ENCODE measurements at regions not wholly inside any gene's neighbourhood (a gene's known extent, or its start where the extent isn't known, plus 50 kb on each side); places are given as distances from the start of the nearest gene placed in this dataset.
"Not testable (repeated sequence)": the region's sequence is repeated elsewhere in the genome, so short reads cannot be mapped to it uniquely, and the experiment has no call there.

- H3K9ac ChIP-seq (ENCODE audit: low read length): no peak overlapping the region
- H3K4me3 ChIP-seq (ENCODE audit: low read length): no peak overlapping the region
- no peaks in the 10 kb centered on the region for H3K4me1 ChIP-seq (ENCODE audit: control insufficient read depth, insufficient read depth, low read length)
- H3K36me3 ChIP-seq (ENCODE audit: control insufficient read depth, insufficient read depth, low read length): no peaks in the 10 kb centered on the region
- H3K27me3 ChIP-seq (ENCODE audit: control insufficient read depth, insufficient read depth, low read length): no peaks in the 10 kb centered on the region
- H3K27ac ChIP-seq (ENCODE audit: low read depth, low read length): no peak overlapping the region
Measured at GRCh38 chr10:43926371-43926770, 277.7 kb upstream of the ZNF32 start.

GRCh38 chr10:43925793-43926192 is 277.1 kb upstream of the ZNF32 start:
- Histone ChIP-seq H3K4me1 (ENCODE audit: control insufficient read depth, insufficient read depth, low read length) (no peaks in the 10 kb centered on the region), H3K36me3 (ENCODE audit: control insufficient read depth, insufficient read depth, low read length) (no peaks in the 10 kb centered on the region), H3K27me3 (ENCODE audit: control insufficient read depth, insufficient read depth, low read length) (no peaks in the 10 kb centered on the region), H3K4me3 (ENCODE audit: low read length) (no peak overlapping the region), H3K9ac (ENCODE audit: low read length) (no peak overlapping the region), H3K27ac (ENCODE audit: low read depth, low read length) (no peak overlapping the region)

GRCh38 chr10:43923328-43923727 is 274.6 kb upstream of the ZNF32 start:
- no peaks in the 10 kb centered on the region for H3K27me3 ChIP-seq (ENCODE audit: control insufficient read depth, insufficient read depth, low read length)
- H3K4me1 ChIP-seq (ENCODE audit: control insufficient read depth, insufficient read depth, low read length): no peaks in the 10 kb centered on the region
- no peak overlapping the region for H3K9ac ChIP-seq (ENCODE audit: low read length)
- H3K36me3 ChIP-seq (ENCODE audit: control insufficient read depth, insufficient read depth, low read length): no peaks in the 10 kb centered on the region
- no peak overlapping the region for H3K4me3 ChIP-seq (ENCODE audit: low read length)
- H3K27ac ChIP-seq (ENCODE audit: low read depth, low read length): no peak overlapping the region

GRCh38 chr10:43922335-43923280 is 273.9 kb upstream of the ZNF32 start:
- Histone ChIP-seq H3K27ac (ENCODE audit: low read depth, low read length) (no peak overlapping the region), H3K9ac (ENCODE audit: low read length) (no peak overlapping the region), H3K4me1 (ENCODE audit: control insufficient read depth, insufficient read depth, low read length) (no peaks in the 10 kb centered on the region), H3K4me3 (ENCODE audit: low read length) (no peak overlapping the region), H3K27me3 (ENCODE audit: control insufficient read depth, insufficient read depth, low read length) (no peaks in the 10 kb centered on the region), H3K36me3 (ENCODE audit: control insufficient read depth, insufficient read depth, low read length) (no peaks in the 10 kb centered on the region)

- H3K9ac ChIP-seq (ENCODE audit: low read length): no peak overlapping the region
- H3K27ac ChIP-seq (ENCODE audit: low read depth, low read length): no peak overlapping the region
- H3K4me1 ChIP-seq (ENCODE audit: control insufficient read depth, insufficient read depth, low read length): no peaks in the 10 kb centered on the region
- no peaks in the 10 kb centered on the region for H3K36me3 ChIP-seq (ENCODE audit: control insufficient read depth, insufficient read depth, low read length)
- H3K4me3 ChIP-seq (ENCODE audit: low read length): no peak overlapping the region
- H3K27me3 ChIP-seq (ENCODE audit: control insufficient read depth, insufficient read depth, low read length): no peaks in the 10 kb centered on the region
Measured at GRCh38 chr10:43921881-43922280, 273.2 kb upstream of the ZNF32 start.

- Histone ChIP-seq H3K27ac (ENCODE audit: low read depth, low read length) (no peak overlapping the region), H3K36me3 (ENCODE audit: control insufficient read depth, insufficient read depth, low read length) (no peaks in the 10 kb centered on the region), H3K4me1 (ENCODE audit: control insufficient read depth, insufficient read depth, low read length) (no peaks in the 10 kb centered on the region), H3K27me3 (ENCODE audit: control insufficient read depth, insufficient read depth, low read length) (no peaks in the 10 kb centered on the region), H3K4me3 (ENCODE audit: low read length) (no peak overlapping the region), H3K9ac (ENCODE audit: low read length) (no peak overlapping the region)
Measured at GRCh38 chr10:43921478-43921877, 272.8 kb upstream of the ZNF32 start.

GRCh38 chr10:43920236-43920758 is 271.6 kb upstream of the ZNF32 start:
- H3K27me3 ChIP-seq (ENCODE audit: control insufficient read depth, insufficient read depth, low read length): not testable (repeated sequence)

GRCh38 chr10:43913676-43914235 is 265.1 kb upstream of the ZNF32 start:
- Histone ChIP-seq H3K9ac (ENCODE audit: low read length) (no peak overlapping the region), H3K27me3 (ENCODE audit: control insufficient read depth, insufficient read depth, low read length) (no peaks in the 10 kb centered on the region), H3K4me1 (ENCODE audit: control insufficient read depth, insufficient read depth, low read length) (peaks cover 15% of the 10 kb centered on the region), H3K4me3 (ENCODE audit: low read length) (no peak overlapping the region), H3K27ac (ENCODE audit: low read depth, low read length) (no peak overlapping the region), H3K36me3 (ENCODE audit: control insufficient read depth, insufficient read depth, low read length) (no peaks in the 10 kb centered on the region)

More at GRCh38 chr10:43920236-43920758, 271.6 kb upstream of the ZNF32 start:
- not testable (repeated sequence) for H3K9ac ChIP-seq (ENCODE audit: low read length); H3K4me1 ChIP-seq (ENCODE audit: control insufficient read depth, insufficient read depth, low read length); H3K36me3 ChIP-seq (ENCODE audit: control insufficient read depth, insufficient read depth, low read length); H3K4me3 ChIP-seq (ENCODE audit: low read length); H3K27ac ChIP-seq (ENCODE audit: low read depth, low read length)

GRCh38 chr10:43912469-43912868 is 263.8 kb upstream of the ZNF32 start:
- Histone ChIP-seq H3K36me3 (ENCODE audit: control insufficient read depth, insufficient read depth, low read length) (no peaks in the 10 kb centered on the region), H3K9ac (ENCODE audit: low read length) (no peak overlapping the region), H3K27me3 (ENCODE audit: control insufficient read depth, insufficient read depth, low read length) (no peaks in the 10 kb centered on the region), H3K4me3 (ENCODE audit: low read length) (no peak overlapping the region), H3K4me1 (ENCODE audit: control insufficient read depth, insufficient read depth, low read length) (peaks cover 15% of the 10 kb centered on the region), H3K27ac (ENCODE audit: low read depth, low read length) (no peak overlapping the region)

- Histone ChIP-seq H3K27me3 (ENCODE audit: control insufficient read depth, insufficient read depth, low read length) (no peaks in the 10 kb centered on the region), H3K27ac (ENCODE audit: low read depth, low read length) (peak overlapping the region; percentile 33), H3K36me3 (ENCODE audit: control insufficient read depth, insufficient read depth, low read length) (no peaks in the 10 kb centered on the region)
Measured at GRCh38 chr10:43906490-43906889, 257.8 kb upstream of the ZNF32 start.

GRCh38 chr10:43905512-43906236 is 257.0 kb upstream of the ZNF32 start:
- Histone ChIP-seq H3K4me1 (ENCODE audit: control insufficient read depth, insufficient read depth, low read length) (peaks cover 17% of the 10 kb centered on the region), H3K27ac (ENCODE audit: low read depth, low read length) (peak overlapping the region; percentile 42), H3K9ac (ENCODE audit: low read length) (no peak overlapping the region)

More at GRCh38 chr10:43906490-43906889, 257.8 kb upstream of the ZNF32 start:
- Histone ChIP-seq H3K4me1 (ENCODE audit: control insufficient read depth, insufficient read depth, low read length) (peaks cover 25% of the 10 kb centered on the region), H3K9ac (ENCODE audit: low read length) (no peak overlapping the region), H3K4me3 (ENCODE audit: low read length) (no peak overlapping the region)

GRCh38 chr10:43904844-43905243 is 256.2 kb upstream of the ZNF32 start:
- no peak overlapping the region for H3K4me3 ChIP-seq (ENCODE audit: low read length)
- peak overlapping the region; percentile 46 for H3K27ac ChIP-seq (ENCODE audit: low read depth, low read length)
- H3K36me3 ChIP-seq (ENCODE audit: control insufficient read depth, insufficient read depth, low read length): no peaks in the 10 kb centered on the region
- no peak overlapping the region for H3K9ac ChIP-seq (ENCODE audit: low read length)
- H3K27me3 ChIP-seq (ENCODE audit: control insufficient read depth, insufficient read depth, low read length): no peaks in the 10 kb centered on the region
- H3K4me1 ChIP-seq (ENCODE audit: control insufficient read depth, insufficient read depth, low read length): peaks cover 11% of the 10 kb centered on the region

More at GRCh38 chr10:43905512-43906236, 257.0 kb upstream of the ZNF32 start:
- Histone ChIP-seq H3K36me3 (ENCODE audit: control insufficient read depth, insufficient read depth, low read length) (no peaks in the 10 kb centered on the region), H3K4me3 (ENCODE audit: low read length) (peak overlapping the region; percentile 17), H3K27me3 (ENCODE audit: control insufficient read depth, insufficient read depth, low read length) (no peaks in the 10 kb centered on the region)
